OCI-LY1 (cell line): ENCODE measurements at regions not wholly inside any gene's neighbourhood (a gene's known extent, or its start where the extent isn't known, plus 50 kb on each side); places are given as distances from the start of the nearest gene placed in this dataset.

Experiments
- H2AFZ ChIP-seq: fragments of 200-600 bp; sonication (generic), shearing (Covaris generic); 2 replicates; pipeline ENCODE4 v1.6.0; 2014; ENCODE audit warnings: antibody characterized with exemption, mild to moderate bottlenecking, low read length
- H3F3A ChIP-seq: fragments of 200-600 bp; sonication (generic), shearing (Covaris generic); 2 replicates; pipeline ENCODE4 v1.6.0; 2014; ENCODE audit warnings: mild to moderate bottlenecking, antibody characterized with exemption, low read length, moderate library complexity; ENCODE audit not compliant: insufficient read depth
- H3K27ac ChIP-seq: fragments of 200-600 bp; sonication (generic); 2 replicates; pipeline ENCODE4 v1.5.1; 2014; ENCODE audit warnings: low read length, mixed run types, mild to moderate bottlenecking, low read depth; ENCODE audit not compliant: poor library complexity, severe bottlenecking
- H3K27me3 ChIP-seq: fragments of 200-600 bp; sonication (generic); 2 replicates; pipeline ENCODE4 v1.6.0; 2014; ENCODE audit warnings: antibody characterized with exemption, mild to moderate bottlenecking, low read length, moderate library complexity; ENCODE audit not compliant: insufficient read depth
- H3K36me3 ChIP-seq: fragments of 200-600 bp; sonication (generic); 2 replicates; pipeline ENCODE4 v1.6.1; 2014; ENCODE audit warnings: mild to moderate bottlenecking, antibody characterized with exemption, low read length, moderate library complexity, mixed read lengths; ENCODE audit not compliant: insufficient read depth
- H3K4me1 ChIP-seq: fragments of 200-600 bp; sonication (generic); 2 replicates; pipeline ENCODE4 v1.5.1; 2014; ENCODE audit warnings: mild to moderate bottlenecking, low read length, moderate library complexity; ENCODE audit not compliant: insufficient read depth, severe bottlenecking
- H3K4me2 ChIP-seq: fragments of 200-600 bp; sonication (generic), shearing (Covaris generic); 2 replicates; pipeline ENCODE4 v1.6.1; 2014; ENCODE audit warnings: low read length
- H3K4me3 ChIP-seq: fragments of 200-600 bp; sonication (generic); 2 replicates; pipeline ENCODE4 v1.5.1; 2014; ENCODE audit warnings: low read length, low read depth, mild to moderate bottlenecking, mixed read lengths; ENCODE audit not compliant: poor library complexity, severe bottlenecking
- H3K79me2 ChIP-seq: fragments of 200-600 bp; shearing (Covaris generic); 2 replicates; pipeline ENCODE4 v1.6.1; 2016; ENCODE audit warnings: mixed run types, low read length, mixed read lengths; ENCODE audit not compliant: insufficient read depth
- H3K9ac ChIP-seq: fragments of 200-600 bp; sonication (generic), shearing (Covaris generic); 2 replicates; pipeline ENCODE4 v1.6.1; 2014; ENCODE audit warnings: mild to moderate bottlenecking, low read length, mixed read lengths
- H3K9me2 ChIP-seq: fragments of 200-600 bp; sonication (generic), shearing (Covaris generic); 2 replicates; pipeline ENCODE4 v1.6.1; 2014; ENCODE audit warnings: low read depth, mild to moderate bottlenecking, low read length, mixed read lengths
- H3K9me3 ChIP-seq: fragments of 200-600 bp; shearing (Covaris generic); 2 replicates; pipeline ENCODE4 v1.6.1; 2014; ENCODE audit warnings: low read length, mixed read lengths
- H4K20me1 ChIP-seq: fragments of 200-600 bp; sonication (generic), shearing (Covaris generic); 2 replicates; pipeline ENCODE4 v1.6.0; 2016; ENCODE audit warnings: mild to moderate bottlenecking, low read length; ENCODE audit not compliant: insufficient read depth
- CTCF ChIP-seq: fragments of 200-600 bp; sonication (generic), shearing (Covaris generic); IDR thresholded peaks from 2 replicates; pipeline ENCODE4 v1.5.1; 2017; ENCODE audit warnings: mild to moderate bottlenecking, antibody characterized with exemption, low read length, moderate library complexity, mixed read lengths
- EZH2 ChIP-seq: fragments of 200-600 bp; sonication (generic), shearing (Covaris generic); IDR thresholded peaks from 2 replicates; pipeline ENCODE4 v1.8.0; 2017; ENCODE audit warnings: borderline replicate concordance, mixed run types, mild to moderate bottlenecking, antibody characterized with exemption, low read length, moderate library complexity, mixed read lengths

DNA sequence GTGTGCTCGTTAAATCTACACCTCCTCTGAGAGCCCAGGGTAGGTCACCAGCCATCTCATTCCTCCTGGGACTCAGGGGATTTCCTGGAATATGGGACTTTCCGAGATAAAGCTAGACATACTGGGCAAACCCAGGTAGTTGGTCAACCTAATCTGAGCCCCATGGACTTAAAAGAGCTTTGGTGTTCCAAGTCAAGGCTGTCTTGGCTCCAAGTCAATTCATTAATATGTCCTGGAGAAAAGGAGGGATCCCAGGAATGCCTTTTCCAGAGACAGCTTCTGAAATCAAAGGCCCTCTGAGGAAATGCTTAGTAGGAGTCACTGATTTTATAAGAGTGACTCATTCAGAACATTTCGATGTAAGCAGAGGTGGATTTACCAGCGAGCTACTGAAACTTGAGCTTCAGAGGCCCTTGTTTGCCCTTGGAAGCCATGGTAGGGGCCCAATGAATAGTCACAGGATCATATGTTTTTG, 137.3 kb upstream of the UBE2E1 start:
- Histone ChIP-seq H3K9me3 (no peaks in the 10 kb centered on the region), H4K20me1 (no peaks in the 10 kb centered on the region), H3F3A (no peaks in the 10 kb centered on the region), H3K79me2 (no peaks in the 10 kb centered on the region), H3K9me2 (no peaks in the 10 kb centered on the region), H3K9ac (no peak overlapping the region), H3K4me3 (no peak overlapping the region), H3K27me3 (no peaks in the 10 kb centered on the region; the same call in 1 of the 2 replicates), H3K4me1 (peaks cover 20% of the 10 kb centered on the region), H3K27ac (no peak overlapping the region), H3K4me2 (no peak overlapping the region), H2AFZ (no peak overlapping the region), H3K36me3 (no peaks in the 10 kb centered on the region)
- TF ChIP-seq EZH2 (no peak), CTCF (no peak)

- TF ChIP-seq CTCF: no peak
- TF ChIP-seq EZH2: no peak
- H3K4me2 ChIP-seq: no peak overlapping the region
- no peaks in the 10 kb centered on the region for H3F3A ChIP-seq
- H3K9ac ChIP-seq: no peak overlapping the region
- H3K4me1 ChIP-seq: peaks cover 16% of the 10 kb centered on the region
- H3K9me2 ChIP-seq: no peaks in the 10 kb centered on the region
- no peaks in the 10 kb centered on the region for H3K79me2 ChIP-seq
- H3K27me3 ChIP-seq: no peaks in the 10 kb centered on the region; the same call in 1 of the 2 replicates
- no peak overlapping the region for H2AFZ ChIP-seq
- no peak overlapping the region for H3K27ac ChIP-seq
- H3K4me3 ChIP-seq: no peak overlapping the region
- no peaks in the 10 kb centered on the region for H3K36me3 ChIP-seq
- no peaks in the 10 kb centered on the region for H3K9me3 ChIP-seq
- no peaks in the 10 kb centered on the region for H4K20me1 ChIP-seq
Observed at GRCh38 chr3:23669541-23670255, 136.1 kb upstream of the UBE2E1 start.

GRCh38 chr3:23671851-23672589, 133.7 kb upstream of the UBE2E1 start:
- no peak overlapping the region for H3K27ac ChIP-seq
- no peaks in the 10 kb centered on the region for H4K20me1 ChIP-seq
- H3K4me1 ChIP-seq: peaks cover 16% of the 10 kb centered on the region
- no peak overlapping the region for H3K9ac ChIP-seq
- no peaks in the 10 kb centered on the region; the same call in 1 of the 2 replicates for H3K27me3 ChIP-seq
- no peaks in the 10 kb centered on the region for H3K36me3 ChIP-seq
- peak overlapping the region; percentile 31 for H3K4me3 ChIP-seq
- no peak overlapping the region for H2AFZ ChIP-seq
- TF ChIP-seq CTCF (no peak), EZH2 (no peak)
- H3K4me2 ChIP-seq: peak overlapping the region; percentile 44
- no peaks in the 10 kb centered on the region for H3K79me2 ChIP-seq
- no peaks in the 10 kb centered on the region for H3K9me2 ChIP-seq
- no peaks in the 10 kb centered on the region for H3F3A ChIP-seq
- no peaks in the 10 kb centered on the region for H3K9me3 ChIP-seq
